Caco-2 (cell line): ENCODE measurements at regions not wholly inside any gene's neighbourhood (a gene's known extent, or its start where the extent isn't known, plus 50 kb on each side); places are given as distances from the start of the nearest gene placed in this dataset.

ENCODE experiments used
- BruUV-seq: library from RNA; stranded (reverse); fragments of 400-500 nt; replicated peaks from 2 replicates; lab custom pipeline; 2021; lab: Mats Ljungman, UMichigan
- CTCF ChIA-PET: fragments of 300-600 bp; sonication (Branson Sonifier 250); formaldehyde crosslinking; loops from one replicate; lab custom pipeline; 2022; ENCODE audit warnings: antibody characterized with exemption; lab: Charles Lee
- POLR2A ChIA-PET: fragments of 300-600 bp; sonication (Branson Sonifier 250); formaldehyde crosslinking; loops from one replicate; lab custom pipeline; 2022; ENCODE audit warnings: antibody characterized with exemption; lab: Charles Lee
- DNase-seq, 2 experiments: peaks; one replicate each; pipeline versions ENCODE4 v3.0.0 to v3.0.0-alpha.2; 2020 to 2022
- H3K27me3 ChIP-seq: replicated peaks from 2 replicates; pipeline ENCODE4 v1.6.0; 2011; ENCODE audit warnings: low read length; ENCODE audit not compliant: control insufficient read depth, insufficient read depth
- H3K36me3 ChIP-seq: 2 replicates; pipeline ENCODE4 v1.5.1; 2011; ENCODE audit warnings: low read length; ENCODE audit not compliant: control insufficient read depth, insufficient read depth
- H3K4me1 ChIP-seq: fragments of 250-450 bp; sonication (Bioruptor Pico); 2 replicates; pipeline ENCODE4 v1.5.1; 2020; ENCODE audit warnings: mild to moderate bottlenecking
- H3K4me3 ChIP-seq: 2 replicates; pipeline ENCODE4 v1.5.1; 2011; ENCODE audit warnings: low read depth, mild to moderate bottlenecking, control low read depth, low read length
- H3K9me3 ChIP-seq: fragments of 250-450 bp; sonication (Bioruptor Pico); 2 replicates; pipeline ENCODE4 v1.5.1; 2020; ENCODE audit warnings: mild to moderate bottlenecking, moderate library complexity
- H3K27ac Mint-ChIP-seq: one replicate; pipeline ENCODE4 v1.8.0; 2022; ENCODE audit warnings: mixed read lengths; ENCODE audit not compliant: unreplicated experiment
- H3K27me3 Mint-ChIP-seq: one replicate; pipeline ENCODE4 v1.8.0; 2022; ENCODE audit warnings: mixed read lengths; ENCODE audit not compliant: insufficient read depth, unreplicated experiment
- H3K36me3 Mint-ChIP-seq: one replicate; pipeline ENCODE4 v1.8.0; 2022; ENCODE audit warnings: mild to moderate bottlenecking, mixed read lengths; ENCODE audit not compliant: insufficient read depth, unreplicated experiment
- H3K4me1 Mint-ChIP-seq: one replicate; pipeline ENCODE4 v1.8.0; 2022; ENCODE audit warnings: low read depth, mixed read lengths; ENCODE audit not compliant: unreplicated experiment
- H3K4me3 Mint-ChIP-seq: one replicate; pipeline ENCODE4 v1.8.0; 2022; ENCODE audit warnings: mild to moderate bottlenecking, moderate library complexity, mixed read lengths; ENCODE audit not compliant: unreplicated experiment
- H3K9me3 Mint-ChIP-seq: one replicate; pipeline ENCODE4 v1.8.0; 2022; ENCODE audit warnings: mixed read lengths; ENCODE audit not compliant: unreplicated experiment
- intact Hi-C: fragments of 100-400 bp; cut with micrococcal nuclease; formaldehyde crosslinking; loops from one replicate; pipeline ENCODE4 v1.10.0; 2022; ENCODE audit not compliant: unreplicated experiment
- TF ChIP-seq, protein P1 (sequence below), 2 experiments: fragments of 200-600 bp in 1 of 2; IDR thresholded peaks; 1 replicate in 1 of 2; 2 replicates in 1 of 2; pipeline versions ENCODE4 v1.5.1 to v1.8.0; 2011 to 2022; ENCODE audit warnings: antibody characterized with exemption in 1 of 2, control low read depth in 1 of 2, inconsistent platforms in 1 of 2, low read depth in 1 of 2, low read length in 1 of 2, mild to moderate bottlenecking in 1 of 2, moderate library complexity in 1 of 2; ENCODE audit not compliant: insufficient read depth in 1 of 2, severe bottlenecking in 1 of 2, unreplicated experiment in 1 of 2

DNA sequence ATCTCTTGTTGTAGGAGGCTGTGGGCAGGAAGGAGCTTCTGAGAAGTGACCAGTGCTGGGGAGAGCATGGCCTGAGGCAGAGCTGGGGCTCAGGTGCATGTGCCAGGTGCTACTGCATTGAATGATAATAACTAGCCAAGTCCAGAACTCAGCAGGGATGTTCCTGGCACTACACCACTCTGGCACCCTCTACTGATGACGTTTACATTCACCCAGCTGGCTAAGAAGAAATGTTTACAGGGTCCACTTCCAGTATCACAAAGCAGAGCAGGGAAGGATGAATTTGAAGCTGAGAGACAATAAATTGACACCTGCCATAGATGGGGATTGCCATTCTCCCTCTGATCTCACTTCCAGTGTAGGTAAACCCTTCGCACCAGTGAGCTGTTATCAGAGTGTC is 411.8 kb downstream of the SETD4 start:
- no peak for DNase-seq
- H3K27me3 ChIP-seq, result no peaks in the 10 kb centered on the region; the same call in 1 of the 2 replicates
- no peak overlapping the region for H3K4me3 Mint-ChIP-seq

DNA sequence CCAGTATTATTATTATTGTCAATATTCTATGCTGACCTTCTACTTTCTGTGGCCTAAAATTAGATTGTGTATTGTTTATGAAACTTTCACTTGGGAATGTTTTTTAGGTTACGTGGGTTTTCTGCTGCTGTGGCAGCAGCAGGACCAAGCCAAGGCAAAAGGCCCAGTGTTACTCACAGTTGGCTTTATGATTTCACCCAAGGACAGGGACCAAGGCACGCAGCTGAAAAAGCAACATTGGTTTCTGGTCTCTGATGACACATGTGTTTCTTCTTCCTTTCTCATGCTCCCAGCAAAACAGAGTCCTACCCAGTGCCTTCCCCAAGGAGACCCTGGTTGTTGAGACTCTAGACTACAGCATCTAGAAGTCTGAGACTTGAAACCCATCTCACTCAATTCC is 413.7 kb downstream of the SETD4 start:
- Mint-ChIP-seq H3K27me3 (peaks cover 11% of the 10 kb centered on the region), H3K4me3 (no peak overlapping the region), H3K9me3 (no peaks in the 10 kb centered on the region), H3K36me3 (no peaks in the 10 kb centered on the region), H3K4me1 (no peaks in the 10 kb centered on the region), H3K27ac (no peak overlapping the region)
- Histone ChIP-seq H3K9me3 (no peaks in the 10 kb centered on the region), H3K27me3 (no peaks in the 10 kb centered on the region; the same call in 1 of the 2 replicates), H3K36me3 (no peaks in the 10 kb centered on the region), H3K4me3 (no peak overlapping the region), H3K4me1 (no peaks in the 10 kb centered on the region)
- TF ChIP-seq, protein P1, sequence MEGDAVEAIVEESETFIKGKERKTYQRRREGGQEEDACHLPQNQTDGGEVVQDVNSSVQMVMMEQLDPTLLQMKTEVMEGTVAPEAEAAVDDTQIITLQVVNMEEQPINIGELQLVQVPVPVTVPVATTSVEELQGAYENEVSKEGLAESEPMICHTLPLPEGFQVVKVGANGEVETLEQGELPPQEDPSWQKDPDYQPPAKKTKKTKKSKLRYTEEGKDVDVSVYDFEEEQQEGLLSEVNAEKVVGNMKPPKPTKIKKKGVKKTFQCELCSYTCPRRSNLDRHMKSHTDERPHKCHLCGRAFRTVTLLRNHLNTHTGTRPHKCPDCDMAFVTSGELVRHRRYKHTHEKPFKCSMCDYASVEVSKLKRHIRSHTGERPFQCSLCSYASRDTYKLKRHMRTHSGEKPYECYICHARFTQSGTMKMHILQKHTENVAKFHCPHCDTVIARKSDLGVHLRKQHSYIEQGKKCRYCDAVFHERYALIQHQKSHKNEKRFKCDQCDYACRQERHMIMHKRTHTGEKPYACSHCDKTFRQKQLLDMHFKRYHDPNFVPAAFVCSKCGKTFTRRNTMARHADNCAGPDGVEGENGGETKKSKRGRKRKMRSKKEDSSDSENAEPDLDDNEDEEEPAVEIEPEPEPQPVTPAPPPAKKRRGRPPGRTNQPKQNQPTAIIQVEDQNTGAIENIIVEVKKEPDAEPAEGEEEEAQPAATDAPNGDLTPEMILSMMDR (IDR thresholded peaks at IDR 0.05; ENCODE audit: insufficient read depth in 1 of 2, low read depth in 1 of 2, low read length in 1 of 2, severe bottlenecking in 1 of 2, unreplicated experiment in 1 of 2), result no peak
- CTCF ChIA-PET, result no interaction called here
- intact Hi-C loops, result no loop called here
- POLR2A ChIA-PET, result no interaction called here
- DNase-seq, result no peak
- no TSS peak for BruUV-seq

More for the DNA sequence above, 411.8 kb downstream of the SETD4 start:
- CTCF ChIA-PET, result no interaction called here
- POLR2A ChIA-PET, result no interaction called here
- Histone ChIP-seq H3K36me3 (no peaks in the 10 kb centered on the region), H3K9me3 (no peaks in the 10 kb centered on the region), H3K4me1 (no peaks in the 10 kb centered on the region), H3K4me3 (no peak overlapping the region)
- Mint-ChIP-seq H3K4me1 (no peaks in the 10 kb centered on the region), H3K36me3 (no peaks in the 10 kb centered on the region), H3K27me3 (peaks cover 11% of the 10 kb centered on the region), H3K9me3 (peaks cover 8% of the 10 kb centered on the region), H3K27ac (no peak overlapping the region)
- intact Hi-C loops, result no loop called here
- BruUV-seq, result no TSS peak
- TF ChIP-seq, protein P1 (IDR thresholded peaks at IDR 0.05; ENCODE audit: insufficient read depth in 1 of 2, low read depth in 1 of 2, low read length in 1 of 2, severe bottlenecking in 1 of 2, unreplicated experiment in 1 of 2), result no peak

DNA sequence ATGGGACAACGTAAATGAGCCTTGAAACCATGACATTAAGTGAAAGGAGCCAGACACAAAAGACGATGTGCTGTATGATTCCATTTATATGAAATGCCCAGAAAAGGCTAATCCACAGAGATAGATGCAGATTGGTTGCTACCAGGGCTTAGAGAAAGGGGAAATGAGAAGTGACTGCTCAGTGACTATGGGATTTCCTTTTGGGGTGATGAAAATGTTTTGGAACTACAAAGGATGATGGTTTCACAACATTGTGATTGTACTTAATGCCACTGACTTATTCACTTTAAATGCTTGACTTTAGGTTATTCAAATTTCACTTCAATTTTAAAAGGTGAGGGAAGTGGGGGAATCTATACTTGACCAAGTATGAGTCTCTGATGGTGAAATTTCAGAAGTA is 414.3 kb downstream of the SETD4 start:
- H3K4me3 Mint-ChIP-seq, result no peak overlapping the region
- no peaks in the 10 kb centered on the region; the same call in 1 of the 2 replicates for H3K27me3 ChIP-seq
- ChIA-PET CTCF (no interaction called here), POLR2A (no interaction called here)
- no peak for DNase-seq
- H3K4me3 ChIP-seq, result no peak overlapping the region
- no peak overlapping the region for H3K27ac Mint-ChIP-seq
- H3K27me3 Mint-ChIP-seq, result peaks cover 11% of the 10 kb centered on the region
- intact Hi-C loops, result no loop called here
- no peaks in the 10 kb centered on the region for H3K36me3 Mint-ChIP-seq
- TF ChIP-seq, protein P1 (IDR thresholded peaks at IDR 0.05; ENCODE audit: insufficient read depth in 1 of 2, low read depth in 1 of 2, low read length in 1 of 2, severe bottlenecking in 1 of 2, unreplicated experiment in 1 of 2), result no peak
- BruUV-seq, result no TSS peak
- H3K9me3 Mint-ChIP-seq, result no peaks in the 10 kb centered on the region
- H3K4me1 Mint-ChIP-seq, result no peaks in the 10 kb centered on the region
- H3K4me1 ChIP-seq, result no peaks in the 10 kb centered on the region
- no peaks in the 10 kb centered on the region for H3K36me3 ChIP-seq
- no peaks in the 10 kb centered on the region for H3K9me3 ChIP-seq
